Fibroblast of pulmonary artery (primary cell): ENCODE measurements at regions not wholly inside any gene's neighbourhood (a gene's known extent, or its start where the extent isn't known, plus 50 kb on each side); places are given as distances from the start of the nearest gene placed in this dataset.
"Not testable (repeated sequence)": the region's sequence is repeated elsewhere in the genome, so short reads cannot be mapped to it uniquely, and the experiment has no call there.

ENCODE experiments used
- DNase-seq: peaks from one replicate; pipeline ENCODE4 v3.0.0-alpha.2; 2010; ENCODE audit warnings: low read depth
- H3K4me3 ChIP-seq: replicated peaks from 2 replicates; pipeline ENCODE4 v1.5.1; 2011; ENCODE audit warnings: low read depth, mild to moderate bottlenecking, control low read depth, low read length, moderate library complexity
- CTCF ChIP-seq: IDR thresholded peaks from 2 replicates; pipeline ENCODE4 v1.5.1; 2011; ENCODE audit warnings: mild to moderate bottlenecking, control low read depth, low read length, inconsistent platforms; ENCODE audit errors: missing control alignments

GRCh38 chr9:19630760-19631159 is 158.1 kb downstream of the SLC24A2 start:
- no peak for TF ChIP-seq CTCF
- no peak overlapping the region for H3K4me3 ChIP-seq
- DNase-seq = no peak

- no peak for DNase-seq
- no peak for TF ChIP-seq CTCF
- no peak overlapping the region for H3K4me3 ChIP-seq
These were observed 159.3 kb downstream of the SLC24A2 start for GRCh38 chr9:19629488-19629887.

GRCh38 chr9:19625426-19625825 is 163.4 kb downstream of the SLC24A2 start:
- not testable (repeated sequence) for DNase-seq, H3K4me3 ChIP-seq

GRCh38 chr9:19624519-19624918 is 164.3 kb downstream of the SLC24A2 start:
- no peak for TF ChIP-seq CTCF
- no peak for DNase-seq
- no peak overlapping the region for H3K4me3 ChIP-seq

- no peak for TF ChIP-seq CTCF
- DNase-seq = no peak
- H3K4me3 ChIP-seq = no peak overlapping the region
These were observed 164.9 kb downstream of the SLC24A2 start for GRCh38 chr9:19623941-19624340.

GRCh38 chr9:19620326-19620725 is 168.5 kb downstream of the SLC24A2 start:
- no peak for TF ChIP-seq CTCF
- no peak overlapping the region for H3K4me3 ChIP-seq
- DNase-seq = no peak

- no peak for DNase-seq
- no peak for TF ChIP-seq CTCF
These were observed 169.6 kb downstream of the SLC24A2 start for GRCh38 chr9:19619221-19619620.

GRCh38 chr9:19618816-19619215 is 170.0 kb downstream of the SLC24A2 start:
- no peak for TF ChIP-seq CTCF
- H3K4me3 ChIP-seq = no peak overlapping the region
- no peak for DNase-seq

More at GRCh38 chr9:19619221-19619620, 169.6 kb downstream of the SLC24A2 start:
- H3K4me3 ChIP-seq = no peak overlapping the region
